AG10803 (cell line): ENCODE measurements at regions not wholly inside any gene's neighbourhood (a gene's known extent, or its start where the extent isn't known, plus 50 kb on each side); places are given as distances from the start of the nearest gene placed in this dataset.

ENCODE experiments used
- DNase-seq: peaks from one replicate; pipeline ENCODE4 v3.0.0; 2010; ENCODE audit warnings: low read depth
- H3K4me3 ChIP-seq: 2 replicates; pipeline ENCODE4 v1.5.1; 2011; ENCODE audit warnings: mild to moderate bottlenecking, low read length, control low read depth
- CTCF ChIP-seq: conservative IDR thresholded peaks from 2 replicates; pipeline ENCODE4 v1.5.1; 2011; ENCODE audit warnings: mild to moderate bottlenecking, low read length, control low read depth, inconsistent platforms

GRCh38 chr4:26181616-26182015 lies 139.2 kb upstream of the RBPJ start:
- TF ChIP-seq CTCF = no peak
- no peak overlapping the region for H3K4me3 ChIP-seq
- DNase-seq = no peak

- H3K4me3 ChIP-seq = no peak overlapping the region
- no peak for TF ChIP-seq CTCF
- DNase-seq = peak; percentile 18
Observed at GRCh38 chr4:26183017-26183416, 137.8 kb upstream of the RBPJ start.

DNA sequence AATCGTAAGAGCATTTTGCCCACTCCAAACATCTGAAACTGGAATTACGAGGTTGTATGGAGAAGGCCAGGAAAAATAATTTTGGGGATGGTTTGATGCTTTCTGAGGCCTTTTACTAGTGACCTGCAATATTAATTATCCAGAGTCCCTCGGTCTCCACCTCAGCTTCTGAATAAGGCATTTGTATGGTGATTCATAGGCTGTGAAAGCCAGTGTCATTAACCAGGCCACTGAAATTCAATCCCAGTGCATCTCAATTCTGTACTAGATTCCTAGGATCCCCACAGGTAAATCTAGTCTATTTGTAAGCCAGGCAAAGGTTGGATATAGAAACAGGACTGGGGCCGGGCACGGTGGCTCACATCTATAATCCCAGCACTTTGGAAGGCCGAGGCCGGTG lies 135.4 kb upstream of the RBPJ start:
- no peak overlapping the region for H3K4me3 ChIP-seq
- DNase-seq = no peak
- no peak for TF ChIP-seq CTCF

GRCh38 chr4:26191353-26191752 lies 129.5 kb upstream of the RBPJ start:
- no peak for TF ChIP-seq CTCF
- no peak overlapping the region for H3K4me3 ChIP-seq
- no peak for DNase-seq

DNA sequence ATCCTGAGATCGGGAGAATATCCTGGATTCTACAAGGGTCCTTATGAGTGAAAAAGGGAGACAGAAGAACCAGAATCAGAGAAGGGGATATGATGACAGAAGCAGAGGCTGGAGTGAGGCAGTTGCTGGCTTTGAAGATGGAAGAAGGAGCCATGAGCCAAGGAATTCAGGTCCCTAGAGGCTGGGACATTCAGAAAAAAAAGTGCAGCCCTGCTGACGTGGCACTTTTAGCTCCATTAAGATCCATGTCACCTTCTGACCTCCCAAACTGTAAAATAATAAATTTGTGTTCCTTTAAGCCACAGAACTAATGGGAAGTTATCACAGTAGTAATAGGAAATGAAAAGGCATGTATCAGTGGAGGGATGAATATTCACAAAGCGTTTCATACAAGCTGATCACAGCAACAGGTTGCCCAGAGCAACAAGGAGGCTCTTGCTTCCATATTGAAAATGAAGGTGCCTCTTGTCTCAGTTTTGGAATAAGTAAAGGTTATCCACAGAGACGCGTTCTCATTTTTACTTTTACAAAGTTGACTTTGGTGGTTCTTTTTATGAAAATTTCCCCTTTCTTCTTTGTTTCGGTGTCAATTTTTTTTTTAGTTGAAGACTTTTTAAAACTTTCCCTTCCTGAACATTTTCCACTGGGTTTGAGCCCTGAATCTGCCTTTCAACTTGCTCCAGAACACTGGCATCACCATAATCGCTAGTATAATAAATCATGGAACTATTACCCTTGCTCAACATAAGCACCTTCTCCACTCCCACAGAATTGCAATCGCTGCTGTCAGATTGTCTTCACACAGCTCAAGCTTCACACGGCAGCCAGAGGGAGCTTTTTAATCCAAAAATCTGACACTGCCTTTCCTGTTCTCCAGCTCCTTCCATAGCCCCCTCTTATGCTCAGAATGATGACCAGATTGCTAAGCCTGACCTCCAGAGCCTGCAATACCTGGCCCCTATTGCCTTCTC lies 127.6 kb upstream of the RBPJ start:
- peak; percentile 11; the same call in 1 of the 2 replicates for TF ChIP-seq CTCF
- no peak overlapping the region for H3K4me3 ChIP-seq

DNA sequence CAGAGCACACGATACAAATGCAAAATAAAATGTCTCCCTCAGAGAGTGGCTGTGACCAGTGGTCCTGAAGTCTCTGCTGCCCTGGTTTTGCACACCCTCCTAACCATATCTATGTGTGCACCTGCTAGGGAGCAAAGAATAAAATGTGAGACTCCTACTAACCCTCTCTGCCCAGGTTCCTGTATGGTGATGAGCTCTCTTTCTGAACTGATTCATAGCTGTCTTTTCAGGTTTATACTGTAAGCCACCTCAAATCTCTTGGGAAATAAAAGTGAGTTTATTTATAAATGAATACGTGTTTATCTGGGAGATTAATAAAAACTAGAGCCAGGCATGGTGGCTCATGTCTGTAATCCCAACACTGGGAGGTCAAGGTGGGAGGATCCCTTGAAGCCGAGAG lies 126.0 kb upstream of the RBPJ start:
- no peak for TF ChIP-seq CTCF
- no peak overlapping the region for H3K4me3 ChIP-seq
- DNase-seq = no peak

More for the DNA sequence above, 127.6 kb upstream of the RBPJ start:
- DNase-seq = peak; percentile 27

DNA sequence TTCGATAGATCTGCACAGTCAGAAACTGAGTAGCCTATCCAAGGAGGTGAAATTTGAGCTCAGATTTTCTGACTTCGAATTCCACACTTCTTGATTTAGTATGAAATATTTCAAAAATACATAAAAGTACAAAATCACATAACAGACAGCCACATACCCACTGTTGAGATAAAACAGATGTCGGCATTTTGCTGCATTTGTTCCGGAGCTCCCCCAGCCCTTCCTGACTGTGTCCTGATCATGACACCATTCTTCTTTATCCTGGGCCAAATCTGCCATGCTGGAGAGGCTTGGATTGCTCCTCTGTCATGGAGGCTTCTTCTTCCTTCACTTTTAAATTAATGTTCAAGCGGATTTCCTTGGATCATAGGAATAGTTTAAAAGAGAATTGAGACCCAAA lies 124.2 kb upstream of the RBPJ start:
- TF ChIP-seq CTCF = no peak
- no peak for DNase-seq
- no peak overlapping the region for H3K4me3 ChIP-seq
